ENCODE measurements at regions not wholly inside any gene's neighbourhood (a gene's known extent, or its start where the extent isn't known, plus 50 kb on each side); places are given as distances from the start of the nearest gene placed in this dataset.

DNA sequence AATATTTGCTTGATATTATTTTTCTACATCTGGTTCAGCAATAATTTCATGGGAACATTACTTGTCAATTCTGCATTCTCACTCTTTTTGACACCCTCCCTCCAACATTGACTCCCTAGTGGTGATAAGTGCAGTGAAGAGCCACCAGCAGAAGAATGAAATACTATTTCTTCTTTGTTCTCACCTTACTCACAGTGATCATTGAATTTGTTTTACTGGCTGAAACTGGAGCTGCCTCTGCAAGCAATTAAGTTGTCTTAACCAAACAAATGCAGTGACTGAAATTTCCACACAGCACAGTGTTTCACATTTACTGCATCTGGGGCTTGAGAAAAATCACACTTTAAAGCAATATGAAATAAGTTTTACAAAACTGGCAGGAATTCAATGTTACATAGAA, 189.8 kb downstream of the JRKL start:
- H3K9ac ChIP-seq (replicated peaks; ENCODE audit: extremely low read depth, insufficient read depth, low read length) = no peak overlapping the region
- H3K4me1 ChIP-seq (ENCODE audit: control insufficient read depth, extremely low read depth, insufficient read depth, low read length) = no peaks in the 10 kb centered on the region
- no peak overlapping the region for H3K4me3 ChIP-seq (replicated peaks in 1 of 3; ENCODE audit: insufficient read depth in 1 of 3, low read depth in 1 of 3, low read length in 3 of 3)
- no peak overlapping the region for H3K4me2 ChIP-seq (ENCODE audit: insufficient read depth, low read length)
- no peak for FAIRE-seq
- intact Hi-C loops (cut with micrococcal nuclease) = no loop called here
- H3K79me2 ChIP-seq (ENCODE audit: control insufficient read depth, insufficient read depth, low read length) = no peaks in the 10 kb centered on the region
- no peaks in the 10 kb centered on the region for H3K9me3 ChIP-seq (replicated peaks; ENCODE audit: control insufficient read depth, insufficient read depth, low read length)
- H3K36me3 ChIP-seq (ENCODE audit: control insufficient read depth in 2 of 2, extremely low read depth in 1 of 2, insufficient read depth in 2 of 2, low read length in 2 of 2) = no peaks in the 10 kb centered on the region
- H2AFZ ChIP-seq (ENCODE audit: low read depth, low read length) = no peak overlapping the region
- ChIA-PET POLR2A (no interaction called here), CTCF (interaction anchor here (1.0 kb wide), 2 partner anchors 12 to 26 kb away, joined by 3 read pairs; no protein-coding TSS in a partner anchor)
- H3K27ac ChIP-seq (ENCODE audit: insufficient read depth, low read depth, low read length) = no peak overlapping the region
- no peak for DNase-seq (ENCODE audit: low read depth, low spot score)
- H3K9me1 ChIP-seq (replicated peaks; ENCODE audit: control insufficient read depth, extremely low read depth, insufficient read depth, low read length) = no peaks in the 10 kb centered on the region
- dilution Hi-C loops (cut with MboI; ENCODE audit: extremely low pct_ligation_motif_present, low sequenced_read_pairs) = no loop called here
- BruUV-seq (replicated peaks) = no TSS peak
- TF ChIP-seq FOS (IDR thresholded peaks at IDR 0.05; ENCODE audit: borderline replicate concordance, insufficient read depth, low read length) (no peak), GATA2 (IDR thresholded peaks at IDR 0.05; ENCODE audit: insufficient read depth, insufficient read length, low read depth, low read length) (no peak), JUN (IDR thresholded peaks at IDR 0.05; ENCODE audit: borderline replicate concordance, insufficient read depth, insufficient read length, low read depth) (no peak)
- TF ChIP-seq, protein P1, sequence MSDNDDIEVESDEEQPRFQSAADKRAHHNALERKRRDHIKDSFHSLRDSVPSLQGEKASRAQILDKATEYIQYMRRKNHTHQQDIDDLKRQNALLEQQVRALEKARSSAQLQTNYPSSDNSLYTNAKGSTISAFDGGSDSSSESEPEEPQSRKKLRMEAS (IDR thresholded peaks at IDR 0.05; ENCODE audit: insufficient read depth, insufficient read length) = no peak
- H4K20me1 ChIP-seq (replicated peaks; ENCODE audit: control insufficient read depth, extremely low read depth, insufficient read depth, low read length) = no peaks in the 10 kb centered on the region
- H3K27me3 ChIP-seq (ENCODE audit: control insufficient read depth in 2 of 2, insufficient read depth in 2 of 2, low read length in 2 of 2) = no peaks in the 10 kb centered on the region

DNA sequence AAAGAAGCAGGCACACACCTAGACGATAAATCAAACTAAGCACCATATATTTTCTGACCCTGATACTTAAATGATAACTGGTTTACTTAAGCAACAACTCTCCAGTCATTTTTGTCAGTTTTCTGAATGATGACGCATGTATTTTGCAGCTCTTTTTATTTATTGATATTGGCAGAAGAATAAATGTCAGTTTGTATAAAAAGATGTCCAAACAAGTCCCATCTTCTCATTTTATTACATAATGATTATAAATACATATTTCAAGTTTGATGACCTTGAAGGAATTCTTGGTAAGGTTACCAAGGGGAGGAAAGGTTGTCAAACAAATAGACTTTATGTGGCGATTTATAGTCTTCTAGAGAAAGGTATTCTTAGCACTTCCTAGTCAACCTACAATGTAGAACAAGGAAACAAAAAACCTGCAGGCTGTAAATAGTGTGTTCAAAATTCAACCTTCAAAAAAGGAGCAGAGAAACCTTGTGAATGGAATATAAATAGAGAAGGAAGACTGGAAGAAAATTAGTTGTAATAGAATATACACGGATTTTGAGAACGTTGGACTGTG, 190.7 kb downstream of the JRKL start:
- DNase-seq (ENCODE audit: low read depth, low spot score) (no peak), FAIRE-seq (no peak)
- dilution Hi-C loops (cut with MboI; ENCODE audit: extremely low pct_ligation_motif_present, low sequenced_read_pairs) = no loop called here
- H4K20me1 ChIP-seq (replicated peaks; ENCODE audit: control insufficient read depth, extremely low read depth, insufficient read depth, low read length) = no peaks in the 10 kb centered on the region
- no peak overlapping the region for H2AFZ ChIP-seq (ENCODE audit: low read depth, low read length)
- CTCF ChIA-PET = interaction anchor here (1.0 kb wide), 1 partner anchor 12 kb away, joined by 3 read pairs; no protein-coding TSS in a partner anchor
- H3K9ac ChIP-seq (replicated peaks; ENCODE audit: extremely low read depth, insufficient read depth, low read length) = no peak overlapping the region
- POLR2A ChIA-PET = no interaction called here
- no peaks in the 10 kb centered on the region for H3K36me3 ChIP-seq (ENCODE audit: control insufficient read depth in 2 of 2, extremely low read depth in 1 of 2, insufficient read depth in 2 of 2, low read length in 2 of 2)
- H3K79me2 ChIP-seq (ENCODE audit: control insufficient read depth, insufficient read depth, low read length) = no peaks in the 10 kb centered on the region
- no peaks in the 10 kb centered on the region for H3K9me1 ChIP-seq (replicated peaks; ENCODE audit: control insufficient read depth, extremely low read depth, insufficient read depth, low read length)
- TF ChIP-seq POLR2AphosphoS5 (IDR thresholded peaks at IDR 0.05; ENCODE audit: insufficient read depth, low read depth, low read length) = no peak
- TF ChIP-seq POLR2A (IDR thresholded peaks at IDR 0.05; ENCODE audit: low read depth, low read length) = no peak
- TF ChIP-seq, protein P1 (IDR thresholded peaks at IDR 0.05; ENCODE audit: insufficient read depth, insufficient read length) = no peak
- no peak for TF ChIP-seq JUN (IDR thresholded peaks at IDR 0.05; ENCODE audit: borderline replicate concordance, insufficient read depth, insufficient read length, low read depth)
- TF ChIP-seq EZH2 (IDR thresholded peaks at IDR 0.05; ENCODE audit: borderline replicate concordance, low read depth, low read length, severe bottlenecking) = no peak
- TF ChIP-seq, protein P2, sequence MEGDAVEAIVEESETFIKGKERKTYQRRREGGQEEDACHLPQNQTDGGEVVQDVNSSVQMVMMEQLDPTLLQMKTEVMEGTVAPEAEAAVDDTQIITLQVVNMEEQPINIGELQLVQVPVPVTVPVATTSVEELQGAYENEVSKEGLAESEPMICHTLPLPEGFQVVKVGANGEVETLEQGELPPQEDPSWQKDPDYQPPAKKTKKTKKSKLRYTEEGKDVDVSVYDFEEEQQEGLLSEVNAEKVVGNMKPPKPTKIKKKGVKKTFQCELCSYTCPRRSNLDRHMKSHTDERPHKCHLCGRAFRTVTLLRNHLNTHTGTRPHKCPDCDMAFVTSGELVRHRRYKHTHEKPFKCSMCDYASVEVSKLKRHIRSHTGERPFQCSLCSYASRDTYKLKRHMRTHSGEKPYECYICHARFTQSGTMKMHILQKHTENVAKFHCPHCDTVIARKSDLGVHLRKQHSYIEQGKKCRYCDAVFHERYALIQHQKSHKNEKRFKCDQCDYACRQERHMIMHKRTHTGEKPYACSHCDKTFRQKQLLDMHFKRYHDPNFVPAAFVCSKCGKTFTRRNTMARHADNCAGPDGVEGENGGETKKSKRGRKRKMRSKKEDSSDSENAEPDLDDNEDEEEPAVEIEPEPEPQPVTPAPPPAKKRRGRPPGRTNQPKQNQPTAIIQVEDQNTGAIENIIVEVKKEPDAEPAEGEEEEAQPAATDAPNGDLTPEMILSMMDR (IDR thresholded peaks at IDR 0.05; ENCODE audit: extremely low read depth in 1 of 2, insufficient read depth in 1 of 2, low read depth in 1 of 2, low read length in 2 of 2) = no peak
- TF ChIP-seq FOS (IDR thresholded peaks at IDR 0.05; ENCODE audit: borderline replicate concordance, insufficient read depth, low read length) = no peak
- TF ChIP-seq GATA2 (IDR thresholded peaks at IDR 0.05; ENCODE audit: insufficient read depth, insufficient read length, low read depth, low read length) = no peak
- no peak for TF ChIP-seq MYC (IDR thresholded peaks at IDR 0.05; ENCODE audit: low read depth, low read length)
- no peak overlapping the region for H3K4me2 ChIP-seq (ENCODE audit: insufficient read depth, low read length)
- H3K4me3 ChIP-seq (replicated peaks in 1 of 3; ENCODE audit: insufficient read depth in 1 of 3, low read depth in 1 of 3, low read length in 3 of 3) = no peak overlapping the region
- intact Hi-C loops (cut with micrococcal nuclease) = no loop called here
- H3K27ac ChIP-seq (ENCODE audit: insufficient read depth, low read depth, low read length) = no peak overlapping the region
- H3K27me3 ChIP-seq (ENCODE audit: control insufficient read depth in 2 of 2, insufficient read depth in 2 of 2, low read length in 2 of 2) = no peaks in the 10 kb centered on the region
- no peaks in the 10 kb centered on the region for H3K9me3 ChIP-seq (replicated peaks; ENCODE audit: control insufficient read depth, insufficient read depth, low read length)
- H3K4me1 ChIP-seq (ENCODE audit: control insufficient read depth, extremely low read depth, insufficient read depth, low read length) = no peaks in the 10 kb centered on the region
- BruUV-seq (replicated peaks) = no TSS peak

Measured in endothelial cell of umbilical vein (primary cell).